GM12878 (cell line): ENCODE measurements at regions not wholly inside any gene's neighbourhood (a gene's known extent, or its start where the extent isn't known, plus 50 kb on each side); places are given as distances from the start of the nearest gene placed in this dataset.

Source experiments
- ATAC-seq: fragments of 200-7000 bp; cut with Tn5 transposase; 3 replicates; pipeline ENCODE4 v1.9.1; 2020; ENCODE audit warnings: mild to moderate bottlenecking, moderate library complexity
- BruUV-seq: library from RNA; stranded (reverse); fragments of 400-500 nt; replicated peaks from 2 replicates; lab custom pipeline; 2021; lab: Mats Ljungman, UMichigan
- CTCF ChIA-PET: fragments of 300-600 bp; sonication (Branson Sonifier 250); formaldehyde crosslinking; extraction: SDS; loops from one replicate; lab custom pipeline; 2021; ENCODE audit warnings: inconsistent platforms; lab: Yijun Ruan, JAX
- POLR2A ChIA-PET: fragments of 350-600 bp; formaldehyde crosslinking; extraction: SDS; loops from one replicate; lab custom pipeline; 2021; ENCODE audit warnings: inconsistent platforms; lab: Charles Lee
- RAD21 ChIA-PET: fragments of 300-600 bp; sonication (Branson Sonifier 250); formaldehyde crosslinking; loops from one replicate; lab custom pipeline; 2023; ENCODE audit warnings: antibody characterized with exemption; ENCODE audit not compliant: unreplicated experiment; lab: Charles Lee
- SMC1A ChIA-PET: fragments of 300-600 bp; sonication (Branson Sonifier 250); formaldehyde crosslinking; loops from one replicate; lab custom pipeline; 2023; ENCODE audit not compliant: unreplicated experiment, uncharacterized antibody; lab: Charles Lee
- DNase-seq: peaks from one replicate; pipeline ENCODE4 v3.0.0-alpha.2; 2011; ENCODE audit warnings: low read depth, low spot score
- FAIRE-seq: peaks from 3 replicates; lab custom pipeline; 2011; peaks lifted over from hg19 to GRCh38; lab: Jason Lieb, UNC
- H2AFZ ChIP-seq: 2 replicates; pipeline ENCODE4 v1.6.0; 2011; ENCODE audit warnings: low read depth, low read length, control low read depth; ENCODE audit not compliant: control insufficient read depth
- H3K27ac ChIP-seq: 2 replicates; pipeline ENCODE4 v1.5.1; 2011; ENCODE audit warnings: control low read depth; ENCODE audit not compliant: control insufficient read depth, insufficient read depth
- H3K27me3 ChIP-seq, 2 experiments: replicated peaks in 1 of 2; 2 replicates each; pipeline versions ENCODE4 v1.6.0 to v1.6.1; 2011; ENCODE audit warnings: low read length in 1 of 2; ENCODE audit not compliant: control insufficient read depth in 2 of 2, insufficient read depth in 2 of 2
- H3K36me3 ChIP-seq, 2 experiments: 2 replicates each; pipeline ENCODE4 v1.5.1; 2011; ENCODE audit warnings: low read length in 1 of 2; ENCODE audit not compliant: control insufficient read depth in 2 of 2, insufficient read depth in 2 of 2
- H3K4me1 ChIP-seq: 2 replicates; pipeline ENCODE4 v1.6.1; 2011; ENCODE audit warnings: mild to moderate bottlenecking, low read length, moderate library complexity, mixed read lengths; ENCODE audit not compliant: control insufficient read depth, insufficient read depth
- H3K4me2 ChIP-seq: 2 replicates; pipeline ENCODE4 v1.6.0; 2011; ENCODE audit warnings: control low read depth; ENCODE audit not compliant: control insufficient read depth, insufficient read depth
- H3K4me3 ChIP-seq: fragments of 200-600 bp; sonication (generic); 2 replicates; pipeline ENCODE4 v1.5.1; 2016
- H3K79me2 ChIP-seq: 2 replicates; pipeline ENCODE4 v1.6.0; 2011; ENCODE audit warnings: low read length; ENCODE audit not compliant: control insufficient read depth, insufficient read depth
- H3K9ac ChIP-seq: 2 replicates; pipeline ENCODE4 v1.8.0; 2011; ENCODE audit warnings: low read length, control low read depth, mixed read lengths; ENCODE audit not compliant: control insufficient read depth, insufficient read depth
- H3K9me3 ChIP-seq: replicated peaks from 3 replicates; pipeline ENCODE4 v1.5.1; 2011; ENCODE audit warnings: mild to moderate bottlenecking, low read length; ENCODE audit not compliant: control insufficient read depth, insufficient read depth
- H4K20me1 ChIP-seq: 2 replicates; pipeline ENCODE4 v1.6.0; 2011; ENCODE audit not compliant: control insufficient read depth, insufficient read depth
- MTA2 ChIP-seq: fragments of 450-650 bp; IDR thresholded peaks from 2 replicates; pipeline ENCODE4 v1.6.1; 2016; ENCODE audit warnings: low read depth, mild to moderate bottlenecking, moderate library complexity
- MTA3 ChIP-seq: IDR thresholded peaks from 2 replicates; pipeline ENCODE4 v1.6.1; 2012; ENCODE audit warnings: low read length, inconsistent platforms, borderline replicate concordance
- NFYA ChIP-seq: IDR thresholded peaks from 2 replicates; pipeline ENCODE4 v1.6.1; 2011; ENCODE audit warnings: low read depth, mild to moderate bottlenecking, low read length, improper control_type of control experiment, borderline replicate concordance
- POLR2A ChIP-seq: IDR thresholded peaks from 2 replicates; pipeline ENCODE4 v1.6.1; 2011; ENCODE audit warnings: low read depth, mild to moderate bottlenecking, low read length
- RB1 ChIP-seq: fragments of 450-650 bp; formaldehyde crosslinking; IDR thresholded peaks from 2 replicates; pipeline ENCODE4 v1.6.1; 2017; ENCODE audit warnings: mild to moderate bottlenecking, borderline replicate concordance
- SMAD1 ChIP-seq: fragments of 450-650 bp; IDR thresholded peaks from 2 replicates; pipeline ENCODE4 v1.6.1; 2018; ENCODE audit warnings: mild to moderate bottlenecking, low read depth; ENCODE audit not compliant: partially characterized antibody
- TBL1XR1 ChIP-seq: IDR thresholded peaks from 2 replicates; pipeline ENCODE4 v1.6.1; 2012; ENCODE audit warnings: low read depth, low read length, improper control_type of control experiment
- TCF7 ChIP-seq: IDR thresholded peaks from 2 replicates; pipeline ENCODE4 v1.6.1; 2014; ENCODE audit warnings: antibody characterized with exemption, borderline replicate concordance
- ZNF207 ChIP-seq: fragments of 450-650 bp; IDR thresholded peaks from 2 replicates; pipeline ENCODE4 v1.6.1; 2014; ENCODE audit warnings: antibody characterized with exemption, mild to moderate bottlenecking, borderline replicate concordance
- WGBS: methylation state at CpG from one replicate; pipeline ENCODE4 v1.1.6; 2016; ENCODE audit warnings: low lambda C conversion rate; ENCODE audit not compliant: insufficient replicate concordance, insufficient coverage; ENCODE audit errors: missing lambda C conversion rate; 5-methylcytosine and 5-hydroxymethylcytosine counted together
- in situ Hi-C: fragments of 300-500 bp; cut with MboI; formaldehyde crosslinking; loops from 9 replicates; pipeline ENCODE4 v1.14.3; 2018; ENCODE audit warnings: mixed read lengths
- intact Hi-C: fragments of 100-400 bp; cut with micrococcal nuclease; formaldehyde crosslinking; loops from one replicate; pipeline ENCODE4 v1.14.2; 2022; ENCODE audit not compliant: unreplicated experiment

GRCh38 chr1:166738140-166738539 lies 101.1 kb upstream of the POGK start:
- intact Hi-C loops (no loop called here), in situ Hi-C loops (no loop called here)
- FAIRE-seq (no peak), ATAC-seq (no peak), DNase-seq (no peak)
- Histone ChIP-seq H3K4me3 (no peak overlapping the region), H2AFZ (no peak overlapping the region), H3K4me2 (no peak overlapping the region), H3K27me3 (no peaks in the 10 kb centered on the region), H3K27ac (no peak overlapping the region), H4K20me1 (no peaks in the 10 kb centered on the region), H3K79me2 (no peaks in the 10 kb centered on the region), H3K4me1 (no peaks in the 10 kb centered on the region), H3K36me3 (no peaks in the 10 kb centered on the region), H3K9me3 (no peaks in the 10 kb centered on the region), H3K9ac (no peak overlapping the region)
- ChIA-PET RAD21 (no interaction called here), CTCF (no interaction called here), SMC1A (no interaction called here), POLR2A (no interaction called here)
- BruUV-seq, result no TSS peak
- no peak for TF ChIP-seq TCF7

- no peak overlapping the region for H3K9ac ChIP-seq
- H3K79me2 ChIP-seq, result no peaks in the 10 kb centered on the region
- ATAC-seq, result no peak
- H3K27me3 ChIP-seq, result no peaks in the 10 kb centered on the region
- intact Hi-C loops, result no loop called here
- H3K4me2 ChIP-seq, result no peak overlapping the region
- ChIA-PET CTCF (no interaction called here), RAD21 (no interaction called here), SMC1A (interaction anchor here (1.1 kb wide), 1 partner anchor 15 kb away, joined by 3 read pairs; no protein-coding TSS in a partner anchor), POLR2A (no interaction called here)
- no peaks in the 10 kb centered on the region for H3K36me3 ChIP-seq
- no peak overlapping the region for H3K27ac ChIP-seq
- H3K4me1 ChIP-seq, result no peaks in the 10 kb centered on the region
- no peak overlapping the region for H2AFZ ChIP-seq
- no peaks in the 10 kb centered on the region for H3K9me3 ChIP-seq
- H3K4me3 ChIP-seq, result no peak overlapping the region
- in situ Hi-C loops, result no loop called here
- TF ChIP-seq POLR2A (no peak), MTA3 (no peak), RB1 (no peak), MTA2 (no peak), ZNF207 (no peak), SMAD1 (no peak), TBL1XR1 (no peak), NFYA (no peak)
- BruUV-seq, result no TSS peak
- H4K20me1 ChIP-seq, result no peaks in the 10 kb centered on the region
- no peak for FAIRE-seq
- no peak for DNase-seq
- 7% methylated on average over 2 of the region's 2 CpGs for WGBS
Measured at GRCh38 chr1:166738873-166739272, 100.4 kb upstream of the POGK start.
